K562 (cell line): ENCODE measurements at regions not wholly inside any gene's neighbourhood (a gene's known extent, or its start where the extent isn't known, plus 50 kb on each side); places are given as distances from the start of the nearest gene placed in this dataset.

ENCODE experiments used
- ATAC-seq: fragments of 200-7000 bp; cut with Tn5 transposase; 3 replicates; pipeline ENCODE4 v1.9.1; 2020; ENCODE audit warnings: moderate library complexity
- BruUV-seq: library from RNA; stranded (reverse); fragments of 400-500 nt; replicated peaks from 2 replicates; lab custom pipeline; 2021; lab: Mats Ljungman, UMichigan
- CTCF ChIA-PET: fragments of 300-600 bp; formaldehyde crosslinking; extraction: SDS; loops from one replicate; lab custom pipeline; 2021; ENCODE audit warnings: low intra/inter-chr PET ratio; lab: Yijun Ruan, JAX
- POLR2A ChIA-PET: fragments of 300-600, 350-650 bp; sonication (Branson Sonifier 250); formaldehyde crosslinking; extraction: SDS; loops from one replicate; lab custom pipeline; 2021; ENCODE audit warnings: antibody characterized with exemption, inconsistent platforms; lab: Yijun Ruan, JAX
- DNase-seq, 4 experiments: peaks; one replicate each; pipeline versions ENCODE4 v3.0.0 to v3.0.0-alpha.2; 2011 to 2018; ENCODE audit warnings: low spot score in 3 of 4, mixed read lengths in 3 of 4; ENCODE audit errors: extremely low read depth in 1 of 4
- FAIRE-seq: peaks from 2 replicates; lab custom pipeline; 2011; peaks lifted over from hg19 to GRCh38; lab: Jason Lieb, UNC
- H2AFZ ChIP-seq: 2 replicates; pipeline ENCODE4 v1.6.0; 2011; ENCODE audit warnings: low read depth, low read length, control low read depth, inconsistent platforms
- H3K27ac ChIP-seq: fragments of 200-600 bp; 3 replicates; pipeline ENCODE4 v1.8.0; 2011; ENCODE audit warnings: low read depth, mild to moderate bottlenecking, control low read depth, inconsistent platforms, low read length, moderate library complexity, mixed read lengths; ENCODE audit errors: extremely low read depth
- H3K27me3 ChIP-seq, 2 experiments: fragments of 300-600 bp in 1 of 2; 2 replicates in 1 of 2; 3 replicates in 1 of 2; pipeline versions ENCODE4 v1.6.0 to v1.8.0; 2011; ENCODE audit warnings: inconsistent platforms in 2 of 2, low read length in 2 of 2, mild to moderate bottlenecking in 1 of 2, mixed read lengths in 1 of 2, moderate library complexity in 1 of 2; ENCODE audit not compliant: control insufficient read depth in 2 of 2, insufficient read depth in 2 of 2
- H3K36me3 ChIP-seq: fragments of 300-600 bp; 3 replicates; pipeline ENCODE4 v1.8.0; 2011; ENCODE audit warnings: mild to moderate bottlenecking, low read length, inconsistent platforms; ENCODE audit not compliant: control insufficient read depth, insufficient read depth
- H3K4me1 ChIP-seq, 2 experiments: fragments of 200-600 bp in 1 of 2; replicated peaks in 1 of 2; 2 replicates in 1 of 2; 3 replicates in 1 of 2; pipeline versions ENCODE4 v1.5.1 to v1.8.0; 2011; ENCODE audit warnings: inconsistent platforms in 2 of 2, low read length in 2 of 2, mild to moderate bottlenecking in 1 of 2, mixed read lengths in 1 of 2, moderate library complexity in 1 of 2; ENCODE audit not compliant: control insufficient read depth in 2 of 2, insufficient read depth in 2 of 2
- H3K4me2 ChIP-seq: 2 replicates; pipeline ENCODE4 v1.6.1; 2011; ENCODE audit warnings: low read length, control low read depth, inconsistent platforms, mixed read lengths; ENCODE audit not compliant: insufficient read depth
- H3K4me3 ChIP-seq: fragments of 200-600 bp; sonication (generic), shearing (Covaris generic); 2 replicates; pipeline ENCODE4 v1.5.1; 2016; ENCODE audit warnings: control low read depth, inconsistent platforms
- H3K79me2 ChIP-seq: fragments of 200-600 bp; 3 replicates; pipeline ENCODE4 v1.8.0; 2011; ENCODE audit warnings: low read length, inconsistent platforms; ENCODE audit not compliant: control insufficient read depth, insufficient read depth
- H3K9ac ChIP-seq, 2 experiments: 2 replicates each; pipeline versions ENCODE4 v1.6.0 to v1.6.1; 2011; ENCODE audit warnings: low read depth in 2 of 2, low read length in 2 of 2, control low read depth in 1 of 2, inconsistent platforms in 1 of 2, mild to moderate bottlenecking in 1 of 2, mixed read lengths in 1 of 2; ENCODE audit not compliant: insufficient read depth in 1 of 2
- H3K9me1 ChIP-seq: one replicate; pipeline ENCODE4 v1.6.0; 2011; ENCODE audit warnings: inconsistent platforms, mild to moderate bottlenecking, low read length, moderate library complexity; ENCODE audit not compliant: control insufficient read depth, insufficient read depth
- H3K9me3 ChIP-seq: replicated peaks from 2 replicates; pipeline ENCODE4 v1.5.1; 2011; ENCODE audit warnings: low read depth, low read length, inconsistent platforms; ENCODE audit not compliant: control insufficient read depth, insufficient read depth
- H4K20me1 ChIP-seq: replicated peaks from 2 replicates; pipeline ENCODE4 v1.6.1; 2011; ENCODE audit warnings: low read length, inconsistent platforms, mixed read lengths; ENCODE audit not compliant: control insufficient read depth, insufficient read depth
- CBX5 ChIP-seq: IDR thresholded peaks from 2 replicates; pipeline ENCODE4 v1.6.1; 2014; ENCODE audit warnings: low read depth, borderline replicate concordance
- EHMT2 ChIP-seq: fragments of 450-650 bp; IDR thresholded peaks from 2 replicates; pipeline ENCODE4 v1.6.1; 2018; ENCODE audit warnings: antibody characterized with exemption
- GMEB1 ChIP-seq: fragments of 250-450 bp; sonication (Bioruptor Pico); IDR thresholded peaks from 2 replicates; pipeline ENCODE4 v1.4.0; 2020; ENCODE audit warnings: mild to moderate bottlenecking
- KHSRP ChIP-seq: fragments of 450-650 bp; IDR thresholded peaks from 2 replicates; pipeline ENCODE4 v1.6.1; 2017
- NELFE ChIP-seq: IDR thresholded peaks from 2 replicates; pipeline ENCODE4 v1.6.1; 2011; ENCODE audit warnings: mild to moderate bottlenecking; ENCODE audit not compliant: insufficient read depth, insufficient read length
- POU5F1 ChIP-seq: fragments of 150-350 bp; IDR thresholded peaks from 2 replicates; pipeline ENCODE4 v1.6.1; 2014; ENCODE audit warnings: borderline replicate concordance, low read length, low read depth, mild to moderate bottlenecking; ENCODE audit not compliant: partially characterized antibody
- TAF9B ChIP-seq: fragments of 450-650 bp; IDR thresholded peaks from 2 replicates; pipeline ENCODE4 v1.6.1; 2018; ENCODE audit warnings: mild to moderate bottlenecking; ENCODE audit not compliant: partially characterized antibody
- ZBTB8A ChIP-seq: fragments of 450-650 bp; IDR thresholded peaks from 2 replicates; pipeline ENCODE4 v1.6.1; 2018; ENCODE audit warnings: mild to moderate bottlenecking, moderate library complexity; ENCODE audit not compliant: partially characterized antibody
- ZC3H4 ChIP-seq: sonication (generic); formaldehyde crosslinking; IDR thresholded peaks from 2 replicates; pipeline ENCODE4 v1.9.0; 2021; ENCODE audit warnings: missing genetic modification reagents, borderline replicate concordance
- ZFPM2 ChIP-seq: fragments of 250-450 bp; sonication (Bioruptor Pico); IDR thresholded peaks from 2 replicates; pipeline ENCODE4 v1.5.1; 2022; ENCODE audit warnings: mild to moderate bottlenecking
- ZNF133 ChIP-seq: fragments of 250-450 bp; sonication (Bioruptor Pico); IDR thresholded peaks from 2 replicates; pipeline ENCODE4 v1.4.0; 2020; ENCODE audit warnings: mild to moderate bottlenecking
- ZNF224 ChIP-seq: sonication (generic); formaldehyde crosslinking; IDR thresholded peaks from 2 replicates; pipeline ENCODE4 v1.8.0; 2022; ENCODE audit warnings: mild to moderate bottlenecking, missing genetic modification reagents
- ZNF583 ChIP-seq: fragments of 250-450 bp; sonication (Bioruptor Pico); IDR thresholded peaks from 2 replicates; pipeline ENCODE4 v1.4.0; 2020
- ZNF696 ChIP-seq: fragments of 250-450 bp; sonication (Bioruptor Pico); conservative IDR thresholded peaks from 2 replicates; pipeline ENCODE4 v1.4.0; 2020; ENCODE audit warnings: mild to moderate bottlenecking, moderate library complexity
- WGBS: fragments of 100-300 bp; shearing (Covaris generic); methylation state at CpG from one replicate; pipeline ENCODE4 v1.1.6; 2016; ENCODE audit warnings: low coverage, mixed read lengths; ENCODE audit not compliant: insufficient coverage; ENCODE audit errors: missing lambda C conversion rate; 5-methylcytosine and 5-hydroxymethylcytosine counted together
- in situ Hi-C: fragments of 300-500 bp; cut with MboI; formaldehyde crosslinking; loops from 4 replicates; pipeline ENCODE4 v1.15.0; 2018; ENCODE audit warnings: inconsistent platforms, mixed read lengths
- intact Hi-C: fragments of 100-400 bp; cut with micrococcal nuclease; formaldehyde crosslinking; loops from 2 replicates; pipeline ENCODE4 v1.14.2; 2022
- TF ChIP-seq, protein P1 (sequence below): fragments of 250-450 bp; sonication (Bioruptor Pico); IDR thresholded peaks from 2 replicates; pipeline ENCODE4 v1.5.0; 2021
- TF ChIP-seq, protein P2 (sequence below), 2 experiments: fragments of 250-450 bp in 1 of 2; fragments of 450-650 bp in 1 of 2; sonication (Bioruptor Pico) in 1 of 2; IDR thresholded peaks; 2 replicates each; pipeline versions ENCODE4 v1.6.1 to v1.8.0; 2016 to 2021; ENCODE audit warnings: mild to moderate bottlenecking in 2 of 2, moderate library complexity in 2 of 2, missing compliant biosample characterization in 1 of 2, missing genetic modification characterization in 1 of 2

DNA sequence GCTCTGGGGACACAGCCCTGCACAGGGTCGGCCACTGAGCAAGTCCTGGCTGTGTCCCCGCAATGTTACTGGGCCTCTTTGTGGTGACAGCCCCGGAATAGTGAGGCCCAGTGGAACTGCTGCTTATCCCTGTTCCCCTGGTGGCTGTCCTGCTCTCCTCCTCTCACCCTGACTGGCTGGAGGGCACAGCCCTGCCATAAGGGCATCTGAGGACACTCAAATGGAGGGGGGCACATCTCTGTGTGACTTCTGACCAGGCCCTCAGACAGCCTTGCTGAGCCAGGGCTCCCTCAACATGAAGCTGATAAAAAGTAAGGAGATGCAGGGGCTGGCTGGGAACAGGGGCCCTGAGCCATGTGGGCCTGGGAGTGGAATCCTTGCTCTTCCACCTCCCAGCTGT is 127.4 kb upstream of the ATP2B2 start:
- peaks cover 9 to 30% of the 10 kb centered on the region in 2 experiments; a peak in 4 of 5 replicates for H3K27me3 ChIP-seq

More for the DNA sequence above, 127.4 kb upstream of the ATP2B2 start:
- BruUV-seq, result no TSS peak
- POLR2A ChIA-PET, result interaction anchor here (1.0 kb wide), 1 partner anchor 12 kb away, joined by 3 read pairs; no protein-coding TSS in a partner anchor
- FAIRE-seq (no peak), ATAC-seq (no peak), DNase-seq (no peak)
- 0% methylated on average over 3 of the region's 3 CpGs for WGBS
- TF ChIP-seq ZNF224 (CRISPR knock-in tag) (no peak), KHSRP (no peak), ZNF583 (CRISPR knock-in tag) (no peak), NELFE (no peak), ZNF133 (no peak), ZC3H4 (CRISPR knock-in tag) (no peak), EHMT2 (no peak), ZFPM2 (CRISPR knock-in tag) (no peak), ZNF696 (CRISPR knock-in tag) (no peak), ZBTB8A (no peak), GMEB1 (CRISPR knock-in tag) (no peak), POU5F1 (no peak), CBX5 (no peak), TAF9B (no peak)
- TF ChIP-seq, protein P1, sequence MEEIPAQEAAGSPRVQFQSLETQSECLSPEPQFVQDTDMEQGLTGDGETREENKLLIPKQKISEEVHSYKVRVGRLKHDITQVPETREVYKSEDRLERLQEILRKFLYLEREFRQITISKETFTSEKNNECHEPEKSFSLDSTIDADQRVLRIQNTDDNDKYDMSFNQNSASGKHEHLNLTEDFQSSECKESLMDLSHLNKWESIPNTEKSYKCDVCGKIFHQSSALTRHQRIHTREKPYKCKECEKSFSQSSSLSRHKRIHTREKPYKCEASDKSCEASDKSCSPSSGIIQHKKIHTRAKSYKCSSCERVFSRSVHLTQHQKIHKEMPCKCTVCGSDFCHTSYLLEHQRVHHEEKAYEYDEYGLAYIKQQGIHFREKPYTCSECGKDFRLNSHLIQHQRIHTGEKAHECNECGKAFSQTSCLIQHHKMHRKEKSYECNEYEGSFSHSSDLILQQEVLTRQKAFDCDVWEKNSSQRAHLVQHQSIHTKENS (CRISPR knock-in tag), result no peak
- TF ChIP-seq, protein P2, sequence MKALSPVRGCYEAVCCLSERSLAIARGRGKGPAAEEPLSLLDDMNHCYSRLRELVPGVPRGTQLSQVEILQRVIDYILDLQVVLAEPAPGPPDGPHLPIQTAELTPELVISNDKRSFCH (CRISPR knock-in tag; IDR thresholded peaks at IDR 0.05), result no peak
- TF ChIP-seq, protein P2 (tag; IDR thresholded peaks at IDR 0.05), result no peak
- in situ Hi-C loops, result no loop called here
- Histone ChIP-seq H3K9me3 (no peaks in the 10 kb centered on the region), H3K79me2 (no peaks in the 10 kb centered on the region), H2AFZ (no peak overlapping the region), H3K4me1 (no peaks in the 10 kb centered on the region), H3K9ac (no peak overlapping the region), H3K27ac (no peak overlapping the region), H3K4me2 (no peak overlapping the region), H3K36me3 (no peaks in the 10 kb centered on the region), H3K9me1 (no peaks in the 10 kb centered on the region), H3K4me3 (no peak overlapping the region), H4K20me1 (no peaks in the 10 kb centered on the region; the same call in 1 of the 2 replicates)
- intact Hi-C loops, result no loop called here
- CTCF ChIA-PET, result no interaction called here
